ENCODE measurements at regions not wholly inside any gene's neighbourhood (a gene's known extent, or its start where the extent isn't known, plus 50 kb on each side); places are given as distances from the start of the nearest gene placed in this dataset.

DNA sequence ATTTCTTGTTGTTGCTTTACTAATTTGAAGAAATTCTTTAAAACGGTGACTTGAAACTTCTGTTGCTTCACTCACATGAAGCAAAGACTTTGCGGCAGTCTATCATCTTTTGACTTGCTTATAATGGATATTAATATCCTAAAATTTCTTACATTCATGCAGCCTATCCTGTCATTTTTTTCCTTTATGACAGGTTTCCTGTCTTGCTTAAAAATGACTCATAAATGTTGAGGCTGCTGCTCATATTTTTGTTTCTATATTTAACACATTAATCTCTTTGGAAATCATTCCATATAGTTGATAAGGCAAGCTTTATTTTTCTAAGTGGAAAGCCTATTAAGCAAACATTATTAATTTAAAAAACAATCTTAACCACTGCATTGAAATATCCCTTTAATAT, 176.6 kb upstream of the GALNTL6 start:
- no peak for DNase-seq (ENCODE audit: low read depth in 2 of 2)

DNA sequence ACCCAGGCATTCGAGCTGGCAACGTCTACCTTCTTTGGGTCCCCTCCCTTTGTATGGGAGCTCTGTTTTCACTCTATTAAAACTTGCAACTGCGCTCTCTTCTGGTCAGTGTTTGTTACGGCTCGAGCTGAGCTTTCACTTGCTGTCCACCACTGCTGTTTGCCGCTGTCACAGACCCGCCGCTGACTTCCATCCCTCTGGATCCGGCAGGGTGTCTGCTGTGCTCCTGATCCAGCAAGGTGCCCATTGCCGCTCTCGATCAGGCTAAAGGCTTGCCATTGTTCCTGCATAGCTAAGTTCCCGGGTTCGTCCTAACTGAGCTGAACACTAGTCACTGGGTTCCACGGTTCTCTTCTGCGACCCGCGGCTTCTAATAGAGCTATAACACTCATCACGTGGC, 183.5 kb upstream of the GALNTL6 start:
- no peak for DNase-seq (ENCODE audit: low read depth in 2 of 2)

GRCh38 chr4:171629182-171629581, 184.0 kb upstream of the GALNTL6 start:
- no peak for DNase-seq (ENCODE audit: low read depth in 2 of 2)

DNA sequence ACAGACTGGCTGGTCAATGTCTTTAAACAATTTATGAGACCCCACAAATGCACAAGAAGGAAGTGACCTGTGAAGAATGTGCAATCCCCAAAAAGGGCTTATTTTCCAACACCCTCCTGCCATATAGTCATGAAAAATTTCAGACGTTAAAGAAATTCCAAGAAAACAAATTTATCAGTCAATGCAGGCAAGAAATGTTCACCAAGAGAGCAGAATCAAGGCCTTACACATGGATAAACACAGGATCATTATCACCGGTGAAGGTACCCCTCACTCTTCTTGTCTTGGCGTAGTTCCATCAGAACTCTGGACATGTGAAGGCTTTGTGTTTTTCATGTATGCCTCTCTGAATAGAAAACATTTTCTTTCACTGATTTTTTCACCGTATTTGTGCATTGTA, 186.7 kb upstream of the GALNTL6 start:
- no peak for DNase-seq (ENCODE audit: low read depth in 2 of 2)

DNA sequence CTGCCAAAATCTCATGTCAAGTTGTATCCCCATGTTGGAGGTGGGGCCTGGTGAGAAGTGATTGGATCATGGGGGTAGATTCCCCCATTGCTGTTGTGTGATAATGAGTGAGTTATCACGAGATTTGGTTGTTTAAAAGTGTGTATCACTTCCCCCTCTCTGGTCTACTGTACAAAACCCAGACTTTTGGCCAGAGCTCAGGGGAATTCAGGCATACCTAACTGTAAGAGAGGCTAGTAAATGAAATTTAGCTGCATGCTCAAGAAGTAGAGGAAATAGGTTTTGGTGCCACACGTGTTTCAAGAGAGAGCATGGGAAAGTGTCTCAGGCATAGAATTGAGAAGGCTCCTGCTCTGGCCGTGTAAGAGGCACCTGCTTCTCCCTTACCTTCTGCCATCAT, 190.5 kb upstream of the GALNTL6 start:
- DNase-seq (ENCODE audit: low read depth in 2 of 2), result no peak

DNA sequence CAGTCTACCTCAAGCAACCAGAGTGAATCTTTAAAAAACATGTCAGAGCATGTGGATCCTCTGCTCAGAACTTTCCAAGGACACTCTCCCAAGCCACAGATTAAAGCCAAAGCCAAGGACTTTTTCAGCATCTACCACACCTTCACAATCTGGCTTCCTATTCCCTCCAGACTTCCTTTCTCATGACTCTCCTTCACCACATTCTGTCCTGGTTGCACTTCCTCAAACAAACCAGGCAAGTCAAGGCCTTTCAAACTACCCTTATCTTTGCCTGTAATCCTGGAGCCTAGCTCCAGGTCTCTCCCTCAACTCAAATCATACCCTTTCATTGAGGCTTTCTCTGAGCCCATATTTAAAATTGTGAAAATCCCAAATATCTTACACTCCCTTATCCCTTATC, 191.6 kb upstream of the GALNTL6 start:
- no peak for DNase-seq (ENCODE audit: low read depth in 2 of 2)

DNA sequence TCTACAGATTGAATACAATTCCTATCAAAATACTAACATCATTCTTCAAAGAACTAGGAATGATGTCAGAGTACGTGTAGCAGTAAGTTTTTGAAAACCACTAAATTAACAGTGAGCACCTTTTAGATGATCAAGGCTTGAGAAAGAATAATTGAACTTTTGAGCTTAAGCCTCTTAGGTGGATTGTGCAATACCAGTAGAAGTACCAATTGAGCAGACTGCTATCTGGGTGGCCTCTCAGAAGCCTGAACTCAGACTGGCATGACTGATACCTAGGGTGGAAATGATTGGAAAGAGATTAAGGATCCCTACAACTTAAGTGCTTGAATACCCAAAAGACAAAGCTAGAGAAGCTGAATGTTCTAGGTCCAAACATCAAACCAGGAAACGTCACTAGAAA, 200.3 kb upstream of the GALNTL6 start:
- DNase-seq (ENCODE audit: low read depth in 2 of 2), result no peak

- no peak for DNase-seq (ENCODE audit: low read depth in 2 of 2)
Measured at GRCh38 chr4:171602638-171603355, 210.4 kb upstream of the GALNTL6 start.

GRCh38 chr4:171601091-171601490, 212.1 kb upstream of the GALNTL6 start:
- DNase-seq (ENCODE audit: low read depth in 2 of 2), result no peak

DNA sequence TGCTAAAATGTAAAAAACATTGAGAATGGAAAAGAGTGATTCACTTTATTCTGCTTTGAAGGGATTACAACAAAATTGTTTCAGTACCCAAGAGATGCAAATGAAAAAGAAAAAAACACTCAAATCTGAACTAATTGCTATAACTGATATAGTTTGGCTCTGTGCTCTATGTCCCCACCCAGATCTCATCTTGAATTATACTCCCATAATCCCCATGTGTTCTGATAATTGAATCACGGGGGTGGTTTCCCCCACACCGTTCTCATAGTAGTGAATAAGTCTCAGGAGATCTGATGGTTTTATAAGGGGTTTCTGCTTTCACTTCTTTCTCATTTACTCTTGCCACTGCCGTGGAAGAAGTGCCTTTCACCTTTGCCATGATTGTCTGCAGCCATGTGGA, 213.6 kb upstream of the GALNTL6 start:
- no peak for DNase-seq (ENCODE audit: low read depth in 2 of 2)

DNA sequence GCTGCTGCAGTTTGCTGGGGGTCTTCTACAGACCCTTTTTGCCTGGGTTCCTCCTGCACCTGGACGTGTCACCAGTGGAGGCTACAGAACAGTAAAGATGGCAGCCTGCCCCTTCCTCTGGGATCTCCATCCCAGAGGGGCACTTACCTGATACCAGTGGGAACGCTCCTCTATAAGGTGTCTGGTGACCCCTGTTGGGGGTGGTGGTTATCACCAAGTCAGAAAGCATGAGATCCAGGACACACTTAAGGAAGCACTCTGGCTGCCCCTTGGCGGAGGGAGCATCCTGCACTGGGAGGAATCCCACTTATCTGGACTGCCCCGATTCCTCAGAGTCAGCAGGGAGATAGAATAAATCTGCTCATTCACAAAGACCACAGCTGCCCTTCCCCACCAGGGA, 218.9 kb upstream of the GALNTL6 start:
- DNase-seq (ENCODE audit: low read depth in 2 of 2), result no peak

DNA sequence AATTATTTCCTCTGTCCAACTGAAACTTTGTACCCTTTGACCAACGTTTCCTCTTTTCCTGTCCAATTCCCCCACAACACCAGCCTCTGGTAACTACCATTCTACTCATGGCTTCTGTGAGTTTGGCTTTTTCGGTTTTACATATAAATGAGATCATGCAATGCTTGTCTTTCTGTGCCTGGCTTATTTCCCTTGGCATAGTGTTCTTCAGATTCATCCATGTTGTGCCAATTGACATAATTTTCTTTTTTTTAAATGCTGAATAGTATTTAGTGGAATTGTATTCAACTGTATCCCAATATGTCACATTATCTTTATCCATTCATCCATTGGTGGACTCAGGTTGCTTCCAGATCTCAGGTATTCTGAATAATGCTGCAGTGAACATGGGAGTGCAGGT, 222.5 kb upstream of the GALNTL6 start:
- no peak for DNase-seq (ENCODE audit: low read depth in 2 of 2)

DNA sequence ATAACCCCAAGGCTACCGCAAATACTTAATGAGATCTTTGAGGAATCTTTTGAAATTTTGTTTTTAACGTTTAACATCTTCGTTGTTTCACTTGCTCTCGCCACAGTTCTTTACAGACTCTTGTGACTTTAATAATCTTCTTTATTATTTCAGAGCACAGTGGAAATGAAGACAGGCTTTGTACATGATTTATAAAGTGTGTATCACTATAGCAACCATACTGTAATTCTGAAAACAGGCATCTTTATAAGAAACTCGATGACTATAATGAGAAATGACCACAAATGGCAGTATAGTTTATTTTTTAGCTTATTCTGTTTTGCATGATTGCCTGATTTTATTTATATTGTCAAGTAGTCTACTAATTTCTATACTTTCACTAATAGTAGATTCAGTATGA, 224.4 kb upstream of the GALNTL6 start:
- no peak for DNase-seq (ENCODE audit: low read depth in 2 of 2)

DNA sequence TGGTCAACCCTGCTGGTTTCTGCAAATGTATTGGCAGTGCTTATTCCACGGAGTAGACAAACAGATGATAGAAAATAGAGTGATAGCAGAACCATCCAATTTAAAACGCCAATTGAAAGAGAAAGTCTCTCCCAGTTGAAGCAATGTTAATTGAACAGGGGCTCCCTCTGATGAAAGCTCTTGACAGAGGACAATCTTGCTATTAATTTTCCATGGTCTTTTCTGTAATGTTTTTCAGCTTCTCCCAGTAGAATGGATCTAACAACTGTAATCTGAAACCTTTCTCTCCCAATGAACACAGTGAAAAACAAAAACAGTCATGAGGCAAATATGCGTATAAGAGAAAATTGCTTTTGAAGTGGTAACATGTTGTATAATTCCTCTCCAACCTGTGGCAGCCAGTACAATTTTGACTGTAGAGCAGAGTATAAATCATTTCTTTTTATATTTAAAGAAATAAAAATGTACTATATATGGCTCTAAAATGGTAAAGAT, 225.1 kb upstream of the GALNTL6 start:
- no peak for DNase-seq (ENCODE audit: low read depth in 2 of 2)

DNA sequence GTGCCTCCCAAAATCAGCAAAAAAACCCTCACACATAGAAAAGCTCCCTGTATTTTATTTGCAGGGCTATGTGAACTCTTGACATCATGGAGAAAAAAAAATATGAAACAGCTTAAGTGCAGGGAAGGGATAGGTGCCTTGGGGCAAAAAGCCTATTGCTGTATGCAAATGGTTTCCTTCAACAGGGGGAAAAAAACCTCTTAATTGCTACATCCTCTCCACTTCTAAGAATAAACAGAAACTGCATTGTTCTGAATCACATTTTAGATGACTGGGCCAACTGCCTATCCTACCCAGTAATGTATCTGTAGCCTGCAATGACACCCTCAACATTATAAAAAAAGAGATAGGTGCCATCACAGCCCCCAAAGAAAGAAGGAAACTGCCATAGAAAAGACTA, 229.4 kb upstream of the GALNTL6 start:
- no peak for DNase-seq (ENCODE audit: low read depth in 2 of 2)

GRCh38 chr4:171582961-171583581, 230.1 kb upstream of the GALNTL6 start:
- DNase-seq (ENCODE audit: low read depth in 2 of 2), result no peak

- DNase-seq (ENCODE audit: low read depth in 2 of 2), result no peak
Measured at GRCh38 chr4:171573181-171573580, 240.0 kb upstream of the GALNTL6 start.

GRCh38 chr4:171565130-171565788, 247.9 kb upstream of the GALNTL6 start:
- DNase-seq (ENCODE audit: low read depth in 2 of 2), result no peak

GRCh38 chr4:171561419-171561818, 251.8 kb upstream of the GALNTL6 start:
- DNase-seq (ENCODE audit: low read depth in 2 of 2), result no peak

GRCh38 chr4:171553961-171554360, 259.2 kb upstream of the GALNTL6 start:
- DNase-seq (ENCODE audit: low read depth in 2 of 2), result no peak

DNA sequence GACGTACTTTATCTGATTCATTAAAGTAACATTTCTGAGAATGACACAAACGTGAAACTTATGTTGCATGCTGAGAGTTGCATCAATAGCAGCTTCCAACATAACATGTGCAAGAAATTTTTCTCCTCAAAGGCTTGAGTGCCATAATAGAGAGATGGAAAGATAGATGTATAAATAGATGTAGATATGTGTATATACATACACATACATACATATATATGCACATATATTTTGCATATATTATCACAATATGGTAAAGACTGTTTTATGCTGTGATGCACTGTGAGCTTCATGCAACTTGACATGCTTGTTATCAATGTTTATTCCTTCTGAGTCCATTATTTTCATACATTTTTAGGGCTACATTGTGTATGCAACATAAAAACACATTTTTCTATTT, 270.6 kb upstream of the GALNTL6 start:
- no peak for DNase-seq (ENCODE audit: low read depth in 2 of 2)

DNA sequence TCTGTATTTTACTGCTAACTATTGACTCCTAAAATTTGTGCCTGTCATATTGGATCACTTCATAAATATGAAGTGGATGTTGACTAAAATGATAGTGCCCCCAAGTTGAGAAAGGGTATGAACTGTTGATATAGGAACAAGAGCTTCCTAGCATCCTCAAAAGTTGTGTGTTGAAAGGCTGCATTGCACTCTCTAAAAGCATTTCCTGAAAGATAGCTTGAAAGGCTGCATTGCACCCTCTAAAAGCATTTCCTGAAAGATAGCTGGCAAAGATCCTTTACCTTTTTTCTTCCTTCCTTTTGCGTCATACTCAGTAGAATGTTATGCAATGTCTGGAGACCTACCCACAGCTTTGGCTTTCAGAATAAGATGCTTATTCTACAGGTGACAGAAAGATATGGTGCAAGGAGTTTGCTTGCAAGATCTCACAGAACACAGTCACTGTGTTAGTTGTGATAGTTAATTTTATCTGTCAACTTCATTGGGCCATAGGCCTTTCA, 274.6 kb upstream of the GALNTL6 start:
- DNase-seq (ENCODE audit: low read depth in 2 of 2), result no peak

DNA sequence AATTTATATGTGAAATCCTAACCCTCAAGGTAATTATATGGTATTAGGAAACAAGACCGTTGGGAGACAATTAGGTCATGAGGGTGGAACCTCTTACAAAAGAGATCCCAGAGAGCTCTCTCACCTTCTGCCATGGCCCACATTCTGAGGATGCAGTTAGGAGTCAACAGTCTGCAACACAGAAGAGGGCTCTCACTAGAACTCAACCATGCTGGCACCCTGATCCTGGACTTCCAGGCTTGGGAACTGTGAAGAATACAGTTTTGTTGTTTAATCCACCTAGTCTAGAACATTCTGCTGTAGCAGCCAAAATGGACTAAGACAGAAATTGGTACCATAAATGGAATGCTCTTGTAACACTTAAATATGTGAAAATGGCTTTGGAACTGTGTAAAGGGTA, 278.8 kb upstream of the GALNTL6 start:
- DNase-seq (ENCODE audit: low read depth in 2 of 2), result no peak

All from dermis microvascular lymphatic vessel endothelial cell (primary cell).